Fibroblast of peridontal ligament (primary cell): ENCODE measurements at regions not wholly inside any gene's neighbourhood (a gene's known extent, or its start where the extent isn't known, plus 50 kb on each side); places are given as distances from the start of the nearest gene placed in this dataset.
A peak's percentile ranks its signal among the peaks of the same experiment; 100 is the strongest.
"Not testable (repeated sequence)": the region's sequence is repeated elsewhere in the genome, so short reads cannot be mapped to it uniquely, and the experiment has no call there.

Source experiments
- DNase-seq: peaks from one replicate; pipeline ENCODE4 v3.0.0-alpha.2; 2010; ENCODE audit errors: extremely low read depth

DNA sequence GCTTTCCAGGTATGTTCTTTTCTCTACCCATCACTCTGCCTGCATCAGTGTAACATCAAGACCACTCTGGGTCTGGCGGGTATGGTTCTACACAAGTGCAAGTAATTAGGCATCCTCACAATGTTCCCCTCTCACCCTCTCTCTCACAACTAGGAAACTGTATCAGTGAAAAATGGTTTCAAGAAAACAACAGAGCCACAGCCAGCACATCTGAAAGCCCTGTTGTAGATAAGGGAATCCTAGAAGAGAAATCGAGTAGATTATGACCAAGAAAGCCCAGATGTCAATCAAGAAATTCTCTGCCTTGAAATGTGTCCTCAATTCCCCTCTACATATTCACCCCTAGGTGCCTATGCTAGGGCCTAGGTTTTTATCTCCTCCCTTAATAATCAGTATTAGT lies 281.3 kb upstream of the ANKRD50 start:
- no peak for DNase-seq

DNA sequence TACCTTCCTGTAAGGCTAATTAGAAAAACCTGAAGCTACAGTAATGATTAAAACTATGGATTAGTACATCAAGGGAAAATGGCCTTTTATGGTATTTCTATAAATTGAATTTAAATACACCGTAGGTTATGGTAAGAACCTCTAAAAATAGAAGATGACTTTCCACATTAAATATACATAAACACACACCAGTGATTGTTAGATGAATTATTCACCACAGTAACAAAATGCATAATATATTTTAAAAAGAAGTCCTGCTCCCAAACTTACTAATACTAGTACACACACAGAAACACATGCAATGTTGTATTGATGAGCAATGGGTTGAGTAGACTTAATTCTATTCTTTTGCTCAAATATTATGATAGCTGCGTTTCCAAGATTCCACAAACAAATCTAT lies 277.9 kb upstream of the ANKRD50 start:
- no peak for DNase-seq

DNA sequence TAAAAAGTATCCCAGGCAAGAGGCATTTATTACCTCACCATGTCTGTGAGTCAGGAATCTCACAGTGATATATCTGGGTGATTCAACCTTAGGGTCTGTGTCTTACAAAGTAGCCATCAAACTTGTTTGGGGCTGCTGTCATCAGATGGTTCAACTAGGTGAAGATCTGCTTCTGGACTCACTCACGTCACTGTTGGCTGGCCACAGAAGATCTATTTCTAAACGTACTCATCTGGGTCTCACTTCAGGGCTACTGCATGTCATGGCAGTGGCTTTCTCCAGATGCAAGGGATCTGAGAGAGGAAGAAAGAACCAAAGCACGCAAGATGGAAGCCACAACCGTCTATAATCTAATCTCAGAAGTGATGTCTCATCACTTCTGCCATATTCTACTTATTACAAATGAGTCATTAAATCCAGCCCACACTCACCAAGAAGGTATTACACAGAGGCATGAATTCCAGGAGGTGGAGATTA lies 267.8 kb upstream of the ANKRD50 start:
- DNase-seq, result no peak

DNA sequence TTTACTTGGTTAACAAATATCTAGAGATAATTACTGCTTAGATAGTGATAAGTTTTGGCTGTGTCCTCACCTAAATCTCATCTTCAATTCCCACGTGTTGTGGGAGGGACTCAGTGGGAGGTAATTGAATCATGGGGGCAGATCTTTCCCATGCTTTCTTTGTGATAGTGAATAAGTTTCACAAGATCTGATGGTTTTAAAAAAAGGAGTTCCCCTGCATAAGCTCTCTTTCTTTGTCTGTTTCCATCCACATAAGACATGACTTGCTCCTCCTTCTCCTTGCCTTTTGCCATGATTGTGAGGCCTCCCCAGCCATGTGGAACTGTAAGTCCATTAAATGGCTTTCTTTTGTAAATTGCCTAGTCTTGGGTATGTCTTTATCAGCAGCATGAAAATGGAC lies 266.0 kb upstream of the ANKRD50 start:
- not testable (repeated sequence) for DNase-seq

DNA sequence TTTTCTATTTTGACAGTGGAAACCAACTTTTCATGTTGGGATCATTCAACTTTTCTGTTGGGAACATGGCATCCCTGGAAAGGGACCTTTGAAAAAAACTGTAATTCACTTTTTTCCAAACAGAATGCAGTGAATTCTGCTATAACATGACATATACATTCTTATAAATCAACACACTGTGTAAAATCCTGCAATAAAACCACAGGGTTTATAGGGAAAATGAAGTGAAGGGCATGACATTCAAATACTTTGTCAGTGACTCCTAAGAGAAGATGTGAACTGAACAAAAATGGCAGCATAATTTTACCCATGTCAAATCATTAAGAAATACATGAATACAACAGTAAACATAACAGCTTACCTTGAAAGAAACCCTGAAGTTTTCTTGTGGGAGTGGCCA lies 264.5 kb upstream of the ANKRD50 start:
- no peak for DNase-seq

DNA sequence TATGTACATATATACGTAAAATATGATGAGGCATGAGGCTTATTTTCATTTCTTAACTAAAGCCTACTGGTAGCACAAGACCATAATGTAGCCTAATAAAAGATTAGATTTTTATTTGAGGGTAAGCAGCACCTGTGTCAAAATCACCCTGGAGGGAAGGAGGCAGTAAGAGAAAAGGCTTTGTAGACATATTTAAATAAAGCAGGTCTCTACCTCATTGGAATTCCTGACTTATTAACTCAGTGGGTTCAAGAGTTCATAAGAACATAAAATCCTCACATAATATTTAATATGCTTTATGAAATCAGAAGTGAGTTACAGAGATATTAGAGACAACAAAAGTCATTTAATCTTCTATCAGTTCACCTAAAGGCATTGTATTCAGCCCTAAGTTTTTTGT lies 261.6 kb upstream of the ANKRD50 start:
- DNase-seq, result no peak

DNA sequence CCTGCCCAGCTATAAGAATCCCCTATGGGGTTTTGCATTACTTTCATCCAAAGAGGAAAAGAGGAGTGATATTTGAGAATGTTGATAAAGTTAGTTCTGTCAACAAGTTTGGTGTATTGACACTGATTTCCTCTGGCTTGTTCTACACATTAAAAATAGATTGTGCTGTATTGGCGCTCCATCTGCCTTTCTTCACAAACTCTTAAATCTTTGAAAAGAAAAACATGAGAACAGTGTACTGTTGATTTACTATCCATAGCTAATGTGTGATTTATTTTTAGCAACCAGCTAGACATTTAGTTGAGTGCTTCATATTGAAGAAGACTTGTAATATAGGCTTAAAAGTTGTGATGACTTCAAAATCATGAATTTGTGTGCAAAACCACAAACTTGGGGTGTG lies 261.2 kb upstream of the ANKRD50 start:
- DNase-seq, result no peak

DNA sequence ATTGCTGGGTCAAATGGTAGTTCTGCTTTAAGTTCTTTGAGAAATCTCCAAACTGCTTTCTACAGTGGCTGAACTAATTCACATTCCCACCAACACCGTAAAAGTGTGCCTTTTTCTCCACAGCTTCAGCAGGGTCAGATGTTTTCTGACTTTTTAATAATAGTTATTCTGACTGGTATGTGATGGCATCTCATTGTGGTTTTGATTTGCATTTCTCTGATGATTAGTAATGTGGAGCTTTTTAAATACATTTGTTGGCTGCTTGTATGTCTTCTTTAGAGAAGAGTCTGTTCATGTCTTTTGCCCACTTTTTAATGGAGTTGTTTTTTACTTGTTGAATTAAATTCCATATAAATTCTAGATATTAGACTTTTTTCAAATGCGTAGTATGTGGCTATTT lies 257.5 kb upstream of the ANKRD50 start:
- peak; percentile 39 for DNase-seq

DNA sequence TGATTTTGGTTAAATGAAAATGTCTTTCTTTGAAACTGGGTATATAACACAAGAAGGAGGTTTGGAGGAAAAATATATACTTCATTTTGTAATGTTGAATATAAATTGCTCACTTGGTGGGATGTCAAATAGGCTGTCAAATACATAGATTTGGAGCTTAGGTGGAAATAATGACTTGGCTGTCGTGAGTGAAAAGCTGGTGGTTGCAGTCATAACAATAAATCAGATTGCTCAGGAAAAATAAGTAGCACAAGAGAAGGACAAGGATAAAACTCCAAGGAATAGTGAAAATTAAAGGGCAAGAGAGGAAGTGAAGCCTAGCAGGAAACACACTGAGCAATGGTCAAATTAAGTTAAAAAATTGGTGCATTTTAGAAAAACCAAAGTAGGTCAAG lies 253.0 kb upstream of the ANKRD50 start:
- DNase-seq, result no peak

DNA sequence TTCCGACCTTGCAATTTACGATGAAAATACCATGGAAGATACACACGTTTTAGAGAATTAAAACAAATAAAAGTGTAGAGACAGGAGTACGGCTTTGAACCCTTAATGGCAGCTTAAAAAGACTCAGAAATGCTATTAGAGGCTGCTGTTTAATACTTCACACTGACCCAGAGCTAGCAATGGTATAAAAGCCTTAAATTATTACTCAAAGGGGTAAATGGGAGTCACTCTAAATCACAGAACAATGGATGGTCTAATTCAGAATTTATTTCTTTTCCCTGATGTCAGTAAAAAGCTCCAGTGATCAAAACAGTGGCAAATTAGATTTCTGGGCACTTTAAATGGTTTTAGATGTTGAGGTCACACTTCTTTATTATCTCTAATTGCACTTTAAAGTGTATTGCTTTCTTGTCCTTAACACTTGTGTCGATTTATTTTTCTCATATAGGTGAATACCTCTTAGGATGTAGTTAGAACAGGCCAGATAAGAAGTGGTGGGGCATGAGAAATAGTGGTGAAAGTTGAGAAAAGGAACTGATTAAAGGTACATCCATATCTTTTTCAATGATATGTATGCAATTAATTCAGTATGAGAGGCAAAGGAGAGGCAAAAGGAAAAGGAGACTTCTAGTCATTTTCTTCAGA lies 252.4 kb upstream of the ANKRD50 start:
- DNase-seq, result no peak

DNA sequence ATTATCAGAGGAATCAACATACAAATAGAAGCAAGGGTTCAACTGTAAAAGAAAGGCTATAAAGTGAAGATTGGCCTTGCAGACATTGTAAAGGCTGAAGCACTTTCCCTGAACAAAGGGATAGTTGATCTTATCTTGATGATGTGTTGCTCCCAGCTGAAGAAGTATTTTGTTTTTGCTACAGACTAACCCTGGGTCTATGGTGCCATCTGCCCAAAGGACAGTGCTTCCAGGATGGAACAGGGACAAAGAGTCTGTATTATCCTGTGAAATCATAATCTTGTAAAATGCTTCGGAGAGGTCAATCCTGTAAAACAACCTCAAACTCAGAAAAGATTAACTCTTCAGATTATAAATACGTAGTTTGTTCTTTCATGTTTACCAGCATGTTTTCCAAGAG lies 251.7 kb upstream of the ANKRD50 start:
- no peak for DNase-seq

DNA sequence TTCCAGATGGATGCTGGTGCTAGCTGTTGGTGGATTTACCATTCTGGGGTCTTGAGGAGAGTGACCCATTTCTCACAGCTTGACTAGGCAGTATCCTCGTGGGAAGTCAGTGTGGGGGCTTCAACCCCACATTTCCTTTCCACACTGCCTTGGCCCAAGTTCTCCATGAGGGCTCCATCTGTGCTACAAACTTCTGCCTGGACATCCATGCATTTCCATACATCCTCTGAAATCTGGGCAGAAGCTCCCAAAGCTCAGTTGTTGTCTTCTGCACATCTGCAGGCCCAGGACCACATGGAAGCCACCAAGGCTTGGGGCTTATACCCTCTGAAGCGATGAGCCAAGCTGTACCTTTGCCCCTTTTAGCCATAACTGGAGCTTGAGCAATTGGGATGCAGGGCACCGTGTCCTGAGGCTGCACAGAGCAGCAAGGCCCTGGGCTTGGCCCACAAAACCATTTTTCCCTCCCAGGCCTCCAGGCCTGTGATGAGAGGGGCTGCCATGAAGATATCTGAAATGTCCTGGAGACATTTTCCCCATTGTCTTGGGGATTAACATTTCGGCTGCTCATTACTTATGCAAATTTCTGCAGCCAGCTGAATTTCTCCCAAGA lies 248.7 kb upstream of the ANKRD50 start:
- DNase-seq, result no peak

DNA sequence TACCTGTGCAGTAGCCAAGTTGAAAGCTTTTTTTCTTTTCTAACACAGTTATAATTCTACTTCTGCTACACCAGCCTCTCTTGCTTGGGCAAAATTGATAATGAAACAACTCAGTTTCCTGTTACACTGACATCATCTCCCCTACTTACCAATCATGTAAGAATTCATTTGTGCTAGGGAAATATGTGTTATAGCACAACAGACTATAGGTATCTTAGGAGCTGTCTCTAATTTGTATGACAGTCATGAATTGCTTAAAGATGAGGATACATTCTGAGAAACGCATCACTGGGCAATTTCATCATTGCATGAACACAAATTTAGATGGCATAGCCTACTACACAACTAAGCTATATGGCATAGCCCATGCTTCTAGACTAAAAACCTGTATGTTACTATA lies 246.3 kb upstream of the ANKRD50 start:
- no peak for DNase-seq

DNA sequence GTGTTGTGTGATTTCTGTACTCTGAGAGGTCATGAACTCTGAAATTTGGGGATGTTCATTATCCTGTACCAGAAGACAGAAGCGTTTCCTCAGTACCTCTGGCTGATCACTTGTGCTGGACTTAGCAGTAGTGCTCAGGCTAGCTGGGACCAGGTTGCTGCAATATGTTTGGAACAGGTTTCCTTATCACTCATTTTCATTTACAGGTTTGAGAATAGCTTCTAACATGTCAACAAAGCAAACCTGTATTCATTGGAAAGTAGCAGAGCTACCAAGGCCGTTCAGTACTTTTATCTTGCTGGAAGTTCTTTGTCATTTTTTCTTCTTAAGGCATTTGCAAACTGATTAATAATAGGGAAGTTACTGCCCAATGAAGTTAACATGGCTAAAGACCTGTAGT lies 242.9 kb upstream of the ANKRD50 start:
- no peak for DNase-seq

DNA sequence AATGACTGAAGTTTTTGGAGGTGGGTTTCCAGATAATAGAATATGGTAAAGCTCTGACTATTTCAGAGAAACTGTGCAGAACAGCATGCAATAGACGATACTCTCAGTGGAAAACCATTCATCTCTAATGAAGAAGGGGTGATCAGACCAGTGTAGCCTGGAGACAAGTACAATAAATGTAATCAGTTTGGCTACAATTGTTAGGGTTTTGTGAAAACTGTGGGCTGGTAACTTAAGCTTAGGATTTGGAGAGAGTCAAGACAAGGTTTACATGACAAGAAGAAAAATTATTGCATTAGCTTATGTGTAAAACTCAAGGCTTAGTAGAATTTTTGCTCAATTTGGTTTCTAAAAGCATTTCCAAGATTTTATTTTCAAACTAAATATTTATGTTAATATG lies 241.5 kb upstream of the ANKRD50 start:
- no peak for DNase-seq

DNA sequence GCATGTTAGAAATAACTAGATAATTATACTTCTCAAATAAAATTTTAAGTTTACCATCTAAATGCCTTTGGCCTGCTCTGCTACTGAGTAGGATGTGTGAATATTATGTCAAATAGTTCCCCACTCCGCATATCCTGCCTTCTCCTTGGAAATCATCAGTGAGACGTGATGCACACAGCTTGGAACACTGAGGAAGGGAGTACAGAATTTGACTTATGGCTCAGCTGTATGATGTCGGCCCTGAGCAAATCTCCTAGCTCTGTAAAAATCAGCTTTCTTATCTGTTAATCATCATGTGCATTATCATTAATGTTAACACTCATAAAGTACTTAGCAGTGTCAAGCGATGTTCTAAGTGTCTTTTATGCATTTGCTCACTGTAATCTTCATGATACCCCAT lies 241.0 kb upstream of the ANKRD50 start:
- no peak for DNase-seq

DNA sequence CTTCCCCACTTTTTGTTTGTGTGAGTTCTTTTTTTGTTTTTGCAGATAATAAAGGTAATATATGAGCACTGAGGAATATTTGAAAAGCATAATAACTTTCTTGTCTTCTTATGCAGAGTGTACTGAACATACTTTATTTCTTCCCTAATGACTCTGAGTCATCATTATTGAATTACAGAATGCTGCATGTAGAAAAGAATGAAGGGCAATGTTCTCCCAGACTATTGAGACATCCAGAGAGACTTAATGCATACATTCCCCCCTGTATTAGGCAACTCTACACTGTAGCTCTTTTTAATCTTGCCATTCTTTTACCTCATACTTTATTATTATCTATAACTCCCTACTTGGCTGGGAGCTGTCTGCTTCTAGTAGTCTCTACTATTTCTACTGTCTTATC lies 240.5 kb upstream of the ANKRD50 start:
- DNase-seq, result peak; percentile 89

DNA sequence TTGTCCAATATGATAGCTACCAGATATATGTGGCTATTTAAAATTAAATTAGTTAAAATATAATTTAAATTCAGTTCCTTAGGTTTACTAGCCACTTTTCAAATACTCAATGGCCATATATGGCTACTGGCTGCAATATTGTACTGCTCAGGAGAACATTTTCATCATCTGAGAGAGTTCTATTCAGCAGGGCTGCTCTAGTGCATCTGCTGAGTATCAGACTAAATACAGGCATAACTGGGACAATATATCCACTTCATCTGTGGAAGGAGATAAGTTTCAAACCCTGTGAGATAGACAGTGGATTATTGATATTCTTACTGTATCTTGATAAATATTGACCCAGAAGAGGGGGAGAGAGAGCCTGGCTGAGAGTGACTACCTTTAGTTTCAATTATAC lies 240.1 kb upstream of the ANKRD50 start:
- DNase-seq, result no peak

DNA sequence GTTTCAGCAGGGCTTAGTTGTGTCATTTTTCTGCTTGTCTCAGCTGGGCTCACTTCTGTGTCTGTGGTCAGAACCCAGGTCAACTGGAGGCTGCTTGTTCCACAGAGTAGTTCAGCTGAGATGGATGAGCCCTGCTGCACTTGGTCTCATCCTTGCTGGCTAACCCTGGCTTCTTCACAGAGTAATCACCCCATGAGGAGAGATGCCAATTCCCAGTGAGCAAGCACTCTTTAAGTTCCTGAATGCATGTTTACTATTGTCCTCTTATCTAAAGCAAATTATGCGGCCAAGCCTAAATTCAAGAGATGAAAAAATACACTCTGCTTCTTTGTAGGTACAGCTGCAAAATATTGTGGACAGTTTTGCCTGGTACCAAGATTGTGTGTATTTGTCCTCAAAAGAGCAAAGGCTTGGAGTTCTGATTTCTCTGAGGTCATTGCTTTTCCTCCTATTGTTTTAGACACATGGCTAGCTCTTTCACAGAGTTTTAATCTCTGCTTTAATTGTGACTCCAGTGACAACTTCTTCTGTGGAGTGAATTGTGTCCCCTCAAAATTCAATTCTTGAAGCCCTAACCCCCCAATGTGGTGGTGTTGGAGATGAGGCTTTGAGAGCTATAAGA lies 236.6 kb upstream of the ANKRD50 start:
- peak; percentile 54 for DNase-seq

DNA sequence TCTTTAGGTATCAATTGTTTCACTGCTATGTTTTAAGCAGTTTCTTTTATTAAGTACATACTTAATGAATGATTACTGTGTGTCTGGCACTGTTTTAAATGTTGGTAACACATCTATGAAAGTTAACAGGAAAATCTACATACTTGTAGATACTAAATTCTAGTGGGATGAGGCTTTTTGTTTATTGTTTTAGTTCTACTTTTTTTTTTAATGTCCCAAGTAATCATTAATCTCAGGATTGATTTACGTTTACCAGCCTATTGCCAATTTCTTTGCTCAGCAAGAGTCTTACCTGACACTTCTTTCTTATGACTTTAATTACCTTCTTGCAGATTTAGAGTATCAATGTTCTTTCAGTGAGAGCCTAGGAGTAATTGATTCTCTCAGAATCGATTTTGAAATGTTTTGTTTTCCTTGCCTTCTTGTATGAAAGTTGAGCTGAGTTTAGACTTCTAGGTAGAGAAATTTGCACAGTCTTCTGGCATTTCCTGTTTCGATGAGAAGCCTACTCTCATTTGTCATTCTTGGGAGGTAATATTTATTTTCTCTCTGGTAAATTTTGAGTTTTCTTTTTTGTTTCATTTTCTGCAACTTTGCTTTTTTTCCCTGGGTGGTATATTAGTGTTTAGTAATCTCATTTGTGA lies 235.2 kb upstream of the ANKRD50 start:
- no peak for DNase-seq

DNA sequence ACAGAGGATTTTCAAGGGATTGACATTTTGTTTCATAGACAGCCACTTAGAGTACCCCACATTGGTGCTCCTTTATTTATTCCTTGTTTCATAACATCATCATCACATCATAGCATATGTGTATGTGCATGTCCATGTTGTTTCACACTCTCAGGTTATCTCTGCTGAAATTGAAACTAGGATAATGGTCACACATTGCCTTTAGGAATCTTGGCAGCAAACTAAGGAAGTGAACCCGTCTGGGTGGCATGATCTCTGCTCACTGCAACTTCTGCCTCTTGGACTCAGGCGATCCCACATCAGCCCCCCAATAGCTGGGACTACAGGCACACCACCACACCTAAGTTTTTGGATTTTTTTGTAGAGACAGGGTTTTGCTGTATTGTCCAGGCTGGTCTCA lies 234.2 kb upstream of the ANKRD50 start:
- DNase-seq, result no peak

DNA sequence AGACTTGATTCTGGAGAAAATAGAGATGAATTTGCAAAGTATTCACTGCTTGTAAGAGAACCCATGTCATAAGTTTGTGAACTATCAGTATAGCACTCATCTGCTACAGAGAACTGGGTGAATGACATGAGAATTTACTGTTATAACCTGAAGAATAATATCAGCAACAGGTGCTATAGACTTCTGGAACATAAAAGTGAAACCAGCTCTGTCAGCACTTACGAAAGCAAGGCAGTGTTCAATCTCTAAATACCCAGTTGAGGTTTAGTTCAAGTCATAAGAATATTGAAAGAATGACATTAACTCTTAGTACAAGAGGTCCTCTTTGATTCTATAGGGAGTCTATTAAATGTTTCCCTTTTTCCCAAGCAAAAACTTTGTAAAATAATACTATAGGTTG lies 232.9 kb upstream of the ANKRD50 start:
- no peak for DNase-seq

DNA sequence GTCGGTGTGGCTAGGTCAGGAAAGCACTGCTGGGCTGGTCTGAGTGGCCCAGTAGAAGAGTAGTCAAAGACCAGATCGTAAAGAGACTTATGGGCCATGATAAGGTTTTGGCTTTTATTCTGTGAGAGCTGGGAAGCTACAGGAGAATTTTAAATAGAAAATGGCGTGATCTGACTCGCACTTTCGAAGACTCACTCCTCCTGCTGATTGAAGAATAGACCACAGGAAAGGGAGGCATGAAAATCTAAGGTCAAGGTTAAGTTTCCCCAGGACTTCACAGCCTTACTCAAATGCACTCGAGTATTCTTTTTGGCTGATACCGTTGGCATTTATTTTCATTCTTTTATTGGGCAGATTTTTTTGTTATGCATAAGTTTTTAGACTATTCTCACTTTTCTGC lies 231.4 kb upstream of the ANKRD50 start:
- no peak for DNase-seq
